Ishikawa (cell line): ENCODE measurements at regions not wholly inside any gene's neighbourhood (a gene's known extent, or its start where the extent isn't known, plus 50 kb on each side); places are given as distances from the start of the nearest gene placed in this dataset.

Experiments
- CEBPB ChIP-seq: IDR thresholded peaks from 2 replicates; pipeline ENCODE4 v1.6.1; 2012
- CREB1 ChIP-seq: IDR thresholded peaks from 2 replicates; pipeline ENCODE4 v1.6.1; 2012; ENCODE audit warnings: low read depth
- EGR1 ChIP-seq: IDR thresholded peaks from 2 replicates; pipeline ENCODE4 v1.6.1; 2012
- EP300 ChIP-seq: IDR thresholded peaks from 2 replicates; pipeline ENCODE4 v1.6.1; 2012; ENCODE audit warnings: borderline replicate concordance
- FOXM1 ChIP-seq: IDR thresholded peaks from 2 replicates; pipeline ENCODE4 v1.6.1; 2012; ENCODE audit warnings: low read depth, borderline replicate concordance
- MAX ChIP-seq: IDR thresholded peaks from 2 replicates; pipeline ENCODE4 v1.6.1; 2012
- NFIC ChIP-seq: IDR thresholded peaks from 2 replicates; pipeline ENCODE4 v1.6.1; 2012
- RAD21 ChIP-seq: IDR thresholded peaks from 2 replicates; pipeline ENCODE4 v1.6.1; 2012; ENCODE audit warnings: low read depth
- REST ChIP-seq: IDR thresholded peaks from 2 replicates; pipeline ENCODE4 v1.6.1; 2012; ENCODE audit warnings: low read depth, mild to moderate bottlenecking
- TAF1 ChIP-seq: IDR thresholded peaks from 2 replicates; pipeline ENCODE4 v1.6.1; 2012; ENCODE audit warnings: low read depth, mild to moderate bottlenecking
- TCF12 ChIP-seq: IDR thresholded peaks from 2 replicates; pipeline ENCODE4 v1.6.1; 2012; ENCODE audit warnings: low read depth
- TEAD4 ChIP-seq: IDR thresholded peaks from 2 replicates; pipeline ENCODE4 v1.6.1; 2012
- USF1 ChIP-seq: IDR thresholded peaks from 2 replicates; pipeline ENCODE4 v1.6.1; 2012
- YY1 ChIP-seq: IDR thresholded peaks from 2 replicates; pipeline ENCODE4 v1.6.1; 2012; ENCODE audit warnings: low read depth
- ZBTB7A ChIP-seq: IDR thresholded peaks from 2 replicates; pipeline ENCODE4 v1.6.1; 2012; ENCODE audit warnings: low read depth

- TF ChIP-seq NFIC (no peak), ZBTB7A (no peak), MAX (no peak), REST (no peak), TEAD4 (no peak), CREB1 (no peak), EP300 (no peak), CEBPB (no peak), USF1 (no peak), TCF12 (no peak), EGR1 (no peak), RAD21 (no peak), TAF1 (no peak), YY1 (no peak), FOXM1 (no peak)
Observed at GRCh38 chr10:42242135-42242805, 396.1 kb downstream of the ZNF33B start.

GRCh38 chr10:42177793-42178689 is 460.3 kb downstream of the ZNF33B start:
- peak; percentile 42; the same call in 1 of the 2 replicates for TF ChIP-seq RAD21

GRCh38 chr10:42177077-42177792 is 461.1 kb downstream of the ZNF33B start:
- TF ChIP-seq YY1, result no peak
- TF ChIP-seq CREB1, result no peak
- no peak for TF ChIP-seq TAF1
- TF ChIP-seq RAD21, result no peak
- no peak for TF ChIP-seq TCF12
- TF ChIP-seq CEBPB, result no peak
- TF ChIP-seq EGR1, result no peak
- TF ChIP-seq ZBTB7A, result no peak
- no peak for TF ChIP-seq NFIC
- TF ChIP-seq MAX, result no peak
- TF ChIP-seq USF1, result no peak
- no peak for TF ChIP-seq EP300
- no peak for TF ChIP-seq REST
- TF ChIP-seq FOXM1, result no peak
- TF ChIP-seq TEAD4, result no peak

GRCh38 chr10:42150428-42151061 is 487.8 kb downstream of the ZNF33B start:
- TF ChIP-seq TEAD4 (no peak), REST (no peak), NFIC (no peak), ZBTB7A (no peak), MAX (no peak), TCF12 (no peak), EP300 (no peak), RAD21 (no peak), TAF1 (no peak), CEBPB (no peak), FOXM1 (no peak), YY1 (no peak), EGR1 (no peak), CREB1 (no peak)
